NCI-H1417 (cell line): ENCODE measurements at regions not wholly inside any gene's neighbourhood (a gene's known extent, or its start where the extent isn't known, plus 50 kb on each side); places are given as distances from the start of the nearest gene placed in this dataset.

Experiments
- DNase-seq, 3 experiments: peaks; one replicate each; lab custom pipeline; 2025; lab: John Stamatoyannopoulos, UW

DNA sequence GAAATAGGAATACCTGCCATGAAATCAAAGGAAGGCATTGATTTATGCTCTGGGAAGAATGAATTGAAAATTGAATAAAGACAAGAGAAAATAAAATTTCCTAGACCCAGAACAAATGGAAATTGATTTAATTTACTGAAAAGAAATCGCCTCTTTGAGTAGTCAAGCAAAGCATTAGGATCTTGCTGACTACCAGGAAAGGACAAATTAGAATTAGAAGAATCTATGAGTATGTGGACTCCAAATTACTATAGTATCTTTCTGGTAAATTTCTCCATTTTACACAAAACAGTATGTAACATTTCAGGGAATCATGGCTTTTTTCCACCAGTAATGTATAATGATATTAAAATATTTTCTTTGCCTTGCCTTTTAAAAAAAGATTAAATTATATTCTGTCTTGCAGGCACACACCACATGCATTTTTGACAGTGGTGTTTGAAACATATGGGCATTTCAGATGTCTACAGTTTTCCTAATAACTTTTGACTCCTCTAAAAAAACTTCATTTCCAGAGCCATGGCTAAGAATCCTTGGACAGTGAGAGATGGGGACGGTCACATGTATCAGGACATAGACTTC, 768.7 kb upstream of the NRSN1 start:
- DNase-seq = no peak

DNA sequence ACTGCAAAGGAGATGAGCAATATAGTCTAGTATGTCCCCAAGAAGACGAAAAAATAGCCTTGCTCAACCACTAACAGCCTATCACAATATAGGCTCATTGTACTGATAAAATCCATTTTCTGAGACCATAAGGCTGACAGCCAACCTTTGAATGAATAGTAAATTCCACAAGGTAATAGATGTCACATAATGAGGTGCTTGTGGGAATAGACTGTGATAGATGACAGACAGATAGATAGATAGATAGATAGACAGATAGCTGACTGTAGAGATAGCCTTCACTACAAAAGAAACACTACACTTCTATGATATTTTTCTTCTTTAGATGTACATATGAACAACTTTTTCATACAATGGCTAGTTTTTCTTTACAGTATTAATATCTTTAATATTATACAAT, 760.3 kb upstream of the NRSN1 start:
- DNase-seq = no peak

DNA sequence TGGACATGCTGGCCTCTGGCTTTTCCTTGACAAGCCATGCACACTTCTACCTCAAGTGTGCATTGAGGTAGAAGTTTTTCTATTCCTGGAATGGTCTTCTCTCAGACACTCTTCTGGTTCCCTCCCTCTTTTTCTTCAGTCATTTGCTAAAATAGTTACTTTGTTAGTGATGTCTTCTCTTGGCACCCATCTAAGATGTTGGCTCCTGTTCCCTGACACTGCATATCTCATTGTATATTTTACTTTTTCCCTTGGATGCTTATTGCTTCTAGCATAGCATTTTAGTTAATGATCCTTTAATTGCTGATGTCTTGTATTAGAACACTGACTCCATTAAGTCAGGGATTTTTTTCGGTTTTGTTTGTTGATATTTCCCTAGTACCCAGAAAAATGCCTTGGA, 758.7 kb upstream of the NRSN1 start:
- no peak for DNase-seq

DNA sequence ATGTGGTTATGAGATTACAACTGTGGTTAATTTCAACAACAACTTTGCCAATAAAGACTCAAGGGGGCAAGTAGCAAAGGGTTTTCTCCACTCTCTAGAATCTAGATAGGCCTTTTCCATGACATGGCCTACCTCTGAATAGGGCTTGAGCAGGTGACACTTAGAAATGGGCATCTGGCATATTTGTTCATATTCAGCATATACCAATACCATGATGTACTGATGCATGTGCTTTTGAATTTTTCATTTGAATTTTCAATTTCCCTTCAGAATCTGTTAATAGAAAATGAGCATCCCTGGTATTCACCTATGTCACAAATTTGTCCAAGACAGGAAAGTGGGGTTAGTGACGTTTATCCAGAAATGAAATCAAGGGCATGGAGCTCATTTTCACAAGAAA, 757.5 kb upstream of the NRSN1 start:
- DNase-seq = no peak

DNA sequence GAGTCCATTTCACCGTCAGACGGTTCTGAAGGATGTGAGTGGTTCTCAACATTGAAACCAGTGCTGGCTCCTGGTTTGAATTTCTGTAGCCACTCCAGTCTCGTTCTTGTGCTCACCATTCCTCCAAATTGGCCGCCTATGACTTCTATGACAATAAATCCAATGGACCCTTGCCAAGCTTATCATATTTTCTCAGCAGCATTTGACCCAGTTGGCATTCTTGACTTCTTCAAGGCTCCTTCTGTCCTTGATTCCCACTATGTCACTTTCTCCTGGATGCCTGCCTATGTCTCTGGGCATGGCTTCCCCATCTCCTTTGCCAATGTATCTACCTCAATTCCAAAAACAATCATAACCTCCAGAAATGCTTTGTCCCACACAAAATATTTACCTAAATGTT, 756.0 kb upstream of the NRSN1 start:
- no peak for DNase-seq

DNA sequence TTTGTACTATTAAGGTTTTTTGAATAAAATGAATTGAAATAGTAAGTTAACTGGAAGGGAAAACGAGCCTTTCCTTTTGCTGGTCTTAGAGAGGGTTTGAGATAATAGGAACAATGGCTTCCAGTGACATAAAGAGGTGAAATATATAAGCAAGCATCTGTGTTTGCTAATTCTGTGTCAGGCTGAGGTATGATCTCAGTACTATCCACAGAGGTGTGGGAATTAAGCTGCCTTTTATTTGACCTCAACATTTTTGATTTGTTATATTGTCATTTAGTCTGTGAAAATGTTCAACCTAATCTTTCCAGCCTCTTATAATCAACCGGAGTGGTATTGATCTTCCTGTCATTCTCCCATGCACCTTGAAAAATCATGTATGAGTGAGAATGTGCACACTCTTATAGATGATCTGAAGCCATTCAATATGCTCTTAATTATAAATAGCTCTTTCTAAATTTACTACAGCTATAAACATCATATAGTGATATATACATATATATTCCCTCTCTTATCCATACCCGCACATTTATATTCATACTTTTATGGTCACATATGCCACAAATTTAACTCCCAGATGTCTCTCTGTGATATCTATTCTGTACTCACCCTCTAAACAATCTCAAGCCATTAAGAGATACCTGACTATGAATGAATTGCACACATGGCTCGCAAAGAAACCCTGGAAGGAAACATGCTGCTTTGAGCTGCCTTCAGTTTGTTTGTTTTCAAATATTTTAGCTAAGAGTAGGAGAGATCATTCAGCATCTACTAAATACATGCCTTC, 754.7 kb upstream of the NRSN1 start:
- peak in 1 of 3 experiments; percentile 9 for DNase-seq

DNA sequence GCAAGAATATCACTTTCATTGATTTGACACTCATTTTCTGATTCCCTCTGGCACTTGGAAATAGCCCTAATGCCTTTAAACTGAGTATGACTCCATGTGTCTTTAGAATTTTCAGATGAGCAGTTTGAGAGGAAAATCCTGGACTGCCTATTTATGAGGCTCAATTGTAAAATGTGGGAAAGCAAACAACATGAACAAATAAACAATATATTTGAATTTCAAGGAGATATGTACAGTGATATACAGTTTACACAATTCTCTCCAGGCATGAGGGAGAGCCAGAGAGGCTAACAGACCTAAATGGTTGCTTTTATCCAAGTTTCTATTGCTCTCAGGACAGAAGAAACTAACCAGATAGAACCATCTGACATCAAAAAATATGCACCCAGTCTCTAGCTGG, 748.2 kb upstream of the NRSN1 start:
- DNase-seq = peak in 1 of 3 experiments; percentile 48

DNA sequence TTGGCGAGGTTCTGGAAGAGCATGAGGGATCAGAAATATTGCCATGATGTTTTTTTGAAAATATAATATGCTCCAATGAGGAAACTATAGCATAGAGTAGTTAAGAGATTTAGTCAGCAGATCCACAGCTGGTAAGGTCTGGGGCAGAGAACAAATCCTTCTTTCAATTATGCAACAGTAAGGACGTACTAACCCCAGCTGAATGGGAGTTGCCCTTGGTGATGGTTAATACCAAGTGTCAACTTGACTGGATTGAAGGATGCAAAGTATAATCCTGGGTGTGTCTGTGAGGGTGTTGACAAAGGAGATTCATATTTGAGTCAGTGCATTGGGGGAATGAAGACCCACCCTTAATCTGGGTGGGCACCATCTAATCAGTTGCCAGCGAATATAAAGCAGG, 745.5 kb upstream of the NRSN1 start:
- no peak for DNase-seq

DNA sequence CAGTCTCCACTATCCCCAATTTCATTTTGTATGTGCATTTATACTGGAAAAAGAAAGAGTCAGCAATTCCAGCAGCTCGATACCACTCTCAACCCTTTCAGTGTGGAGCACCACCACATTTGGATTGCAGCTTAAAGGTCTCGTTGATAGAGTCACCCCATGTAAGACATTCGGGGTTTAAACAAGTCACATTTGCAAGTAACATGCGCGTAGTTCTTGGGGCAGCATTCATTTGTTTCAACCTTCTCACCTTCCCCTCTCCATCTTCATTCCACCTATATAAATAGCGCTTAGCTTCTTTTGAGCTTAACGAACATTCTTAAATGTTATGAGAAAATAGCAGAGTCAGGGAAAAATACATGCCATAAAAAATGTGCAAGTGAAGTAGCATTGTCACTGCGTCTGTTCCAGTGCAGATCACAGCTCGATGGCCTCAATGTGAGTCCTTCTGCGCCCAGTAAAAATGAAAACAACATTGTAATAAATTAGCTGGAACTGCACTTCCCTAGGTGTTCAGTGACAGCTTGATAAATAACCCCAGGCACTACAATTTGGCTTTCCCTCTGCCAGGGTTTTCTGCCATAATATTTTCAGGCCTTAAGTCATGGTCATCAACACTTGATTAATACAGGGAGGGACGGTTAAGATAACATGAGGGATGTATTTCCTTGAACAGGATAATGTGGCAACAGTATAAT, 737.8 kb upstream of the NRSN1 start:
- peak in 2 of 3 experiments; percentile 48 to 85 for DNase-seq

DNA sequence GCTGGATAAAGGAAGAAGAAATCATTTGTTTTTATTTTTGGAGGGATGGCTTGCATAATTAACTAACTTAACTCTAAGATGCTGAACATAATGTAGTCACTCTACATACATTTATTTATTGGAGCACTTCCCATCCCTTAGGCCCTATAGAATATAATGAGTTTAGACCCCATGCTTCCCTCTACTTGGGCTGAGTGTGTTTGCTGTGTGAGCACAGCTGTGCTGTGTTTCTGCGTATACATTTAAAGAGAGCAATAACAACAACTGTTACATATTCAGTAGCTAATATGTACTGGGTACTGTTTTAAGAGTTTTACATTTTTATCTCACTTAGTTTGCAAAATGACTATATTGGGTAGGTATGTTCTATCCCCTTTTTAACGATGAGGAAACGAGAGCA, 736.6 kb upstream of the NRSN1 start:
- no peak for DNase-seq

DNA sequence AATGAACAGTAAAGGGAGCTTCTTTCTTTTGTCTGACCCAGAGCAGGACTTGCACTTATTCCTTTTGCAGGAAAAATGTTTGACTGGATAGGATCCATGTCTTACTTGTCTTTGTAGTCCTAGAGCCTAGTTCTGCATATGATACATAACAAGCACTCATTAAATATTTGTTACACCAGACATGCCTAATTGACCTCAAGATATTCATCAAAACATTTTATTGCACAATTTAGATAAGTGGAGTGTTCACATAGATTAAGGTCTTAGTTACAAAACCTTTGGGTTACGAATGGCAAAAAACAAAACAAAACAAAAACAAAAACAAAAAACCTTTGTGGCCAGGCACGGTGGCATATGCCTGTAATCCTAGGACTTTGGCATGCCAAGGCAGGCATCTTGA, 735.8 kb upstream of the NRSN1 start:
- DNase-seq = no peak

DNA sequence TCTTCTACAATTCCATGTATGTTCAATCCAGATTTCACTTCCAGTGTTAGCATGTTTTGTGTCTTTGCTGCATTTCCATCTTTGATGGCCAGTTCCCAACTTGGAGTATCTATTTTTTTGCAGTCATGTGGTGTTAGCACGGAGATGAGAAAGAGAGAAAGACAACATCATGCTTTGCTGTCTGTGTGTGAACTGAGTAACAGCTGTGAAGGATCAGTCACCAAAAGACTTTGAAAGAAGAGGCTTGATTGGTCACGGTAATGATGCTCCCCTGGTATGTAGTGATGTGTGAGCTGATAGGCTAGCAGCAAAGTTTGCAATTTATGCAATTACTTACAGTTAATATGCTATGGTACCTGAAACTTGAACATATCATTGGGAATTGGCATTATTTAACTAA, 731.3 kb upstream of the NRSN1 start:
- DNase-seq = peak in 1 of 3 experiments; percentile 2

DNA sequence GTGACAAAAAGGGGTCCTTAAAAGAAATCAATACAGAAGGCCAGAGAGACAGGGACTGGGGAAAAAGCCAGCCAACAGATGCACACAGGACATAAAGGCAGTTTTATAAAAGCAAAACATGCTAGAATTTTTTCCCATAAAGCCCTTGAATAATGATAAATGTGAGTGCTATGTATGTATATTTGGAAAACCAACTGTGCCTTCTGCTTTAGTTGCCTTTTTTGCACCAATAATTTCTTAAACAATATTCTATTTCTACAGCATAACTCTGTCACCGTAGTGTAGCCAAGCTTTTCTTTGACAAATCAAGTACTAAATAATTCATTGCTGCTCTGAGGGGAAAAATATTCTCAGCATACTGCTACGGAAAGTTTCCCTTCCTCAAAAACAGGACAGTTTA, 730.6 kb upstream of the NRSN1 start:
- no peak for DNase-seq

DNA sequence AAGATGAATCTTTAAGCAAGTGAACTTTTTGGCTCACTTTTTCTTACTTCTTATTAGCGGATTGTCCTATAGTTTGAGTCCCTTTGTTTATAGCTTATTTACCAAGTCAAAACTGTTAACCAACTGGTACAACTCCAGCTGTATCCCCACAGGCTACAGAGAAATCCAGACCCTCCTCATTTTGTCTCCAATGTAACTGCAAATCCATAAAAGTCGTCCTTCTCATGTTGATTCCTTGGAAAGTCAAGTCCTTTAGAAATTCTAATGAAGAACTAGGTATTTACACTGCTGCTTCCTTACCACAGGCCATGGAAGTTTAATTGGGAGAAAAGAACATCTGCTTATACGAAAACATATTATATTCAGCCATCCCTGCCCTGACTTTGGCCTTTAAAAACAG, 729.1 kb upstream of the NRSN1 start:
- no peak for DNase-seq

DNA sequence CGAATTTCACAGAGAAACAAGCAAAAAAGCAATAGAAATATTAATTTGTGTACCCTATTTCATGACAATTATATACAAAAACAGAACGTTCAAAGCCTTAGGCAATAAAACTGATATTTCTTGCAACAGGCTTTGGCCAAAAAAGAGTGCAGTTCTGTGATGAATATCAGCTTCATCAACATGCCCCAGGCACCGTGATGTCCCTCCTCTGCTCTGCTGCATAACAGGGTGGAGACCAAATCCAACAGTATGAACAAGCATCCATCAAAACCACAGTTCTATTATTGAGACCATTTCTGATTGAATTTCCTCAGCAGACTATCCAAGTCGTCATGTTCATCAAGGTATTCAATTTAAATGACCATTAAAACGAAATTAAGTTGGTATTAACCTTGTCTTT, 722.6 kb upstream of the NRSN1 start:
- DNase-seq = no peak

DNA sequence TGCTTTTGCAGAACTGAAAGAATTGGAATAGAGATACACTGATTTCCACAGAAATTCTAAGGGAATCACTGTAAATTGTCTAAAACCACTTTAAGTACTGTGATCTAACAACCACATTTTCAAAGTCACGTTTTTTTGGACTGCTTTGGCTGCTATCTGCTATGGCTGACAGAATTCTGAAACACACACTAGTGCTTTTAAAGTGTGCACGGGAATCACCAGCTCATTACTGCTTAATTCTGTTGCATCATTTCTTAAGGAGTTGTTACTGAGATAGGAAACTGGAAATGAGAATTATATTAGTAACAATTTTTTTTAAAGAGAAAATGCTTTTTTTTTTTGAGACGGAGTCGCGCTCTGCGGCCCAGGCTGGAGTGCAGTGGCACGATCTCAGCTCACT, 716.5 kb upstream of the NRSN1 start:
- no peak for DNase-seq

DNA sequence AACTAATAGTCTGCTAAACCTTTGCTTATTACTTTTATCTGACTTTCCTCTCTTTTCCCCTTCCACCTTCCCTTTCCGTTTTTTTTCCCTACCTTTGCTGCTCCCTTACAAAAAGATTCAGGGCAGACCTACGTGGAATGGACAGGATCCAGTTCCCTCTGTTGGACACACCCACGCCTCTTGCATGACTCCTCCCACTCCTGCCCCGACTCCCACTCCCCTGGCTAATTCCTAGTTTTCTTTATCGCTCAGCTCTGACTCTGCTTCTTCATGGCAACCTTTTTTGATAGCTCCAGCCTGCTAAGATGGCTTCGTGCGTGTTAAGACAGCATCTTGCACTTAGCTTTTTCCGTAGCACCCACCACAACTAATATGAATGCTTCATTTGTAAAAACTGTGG, 715.6 kb upstream of the NRSN1 start:
- no peak for DNase-seq

DNA sequence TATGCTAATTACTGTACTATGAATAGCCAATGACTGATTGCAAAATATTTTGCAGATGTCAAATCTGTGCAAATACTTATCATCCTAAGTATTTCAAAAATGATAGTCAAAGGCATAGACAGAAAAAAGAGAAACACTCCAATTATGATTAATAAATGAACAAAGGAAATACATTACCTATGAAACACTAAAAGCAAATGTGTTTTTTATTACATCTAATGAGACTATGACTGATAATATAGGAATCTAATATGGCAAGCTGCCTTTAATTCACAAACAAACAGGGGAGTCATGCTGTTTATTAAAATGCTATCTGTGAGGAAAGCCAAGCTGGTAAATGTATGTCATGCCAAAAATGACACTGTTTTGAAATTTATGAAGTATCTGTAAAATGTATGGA, 713.2 kb upstream of the NRSN1 start:
- no peak for DNase-seq

DNA sequence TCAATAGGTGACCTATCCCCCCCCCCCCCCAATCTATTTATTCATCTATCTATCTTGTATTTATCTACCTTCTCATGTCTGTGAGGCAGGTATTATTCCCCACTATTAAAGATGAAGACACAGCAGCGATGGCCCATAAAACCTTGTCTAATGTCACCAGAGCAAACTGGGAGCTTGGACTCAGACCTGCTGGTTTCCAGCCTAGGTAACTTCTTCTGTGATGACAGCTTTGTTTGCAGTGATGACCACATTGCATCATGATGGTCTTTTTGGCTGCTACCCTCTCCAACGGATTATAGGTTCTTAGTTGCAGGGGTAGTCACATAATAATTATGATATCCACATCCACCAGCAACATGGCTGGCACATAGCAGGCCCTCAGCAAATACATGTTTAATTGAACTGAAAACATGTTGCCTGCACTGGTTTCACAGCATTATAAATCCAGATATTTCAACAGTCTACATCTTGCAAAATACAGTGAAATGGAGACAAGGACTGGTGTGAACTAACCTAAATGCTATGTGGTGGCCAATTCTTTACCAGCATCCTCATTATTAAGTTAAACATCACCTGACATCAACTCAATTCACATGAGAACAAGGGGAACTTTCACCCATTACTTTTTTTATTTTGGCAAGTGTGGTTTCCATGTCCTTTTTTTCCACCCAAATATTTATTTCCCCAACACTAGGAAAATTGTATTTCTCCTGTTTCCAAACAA, 712.5 kb upstream of the NRSN1 start:
- DNase-seq = no peak

DNA sequence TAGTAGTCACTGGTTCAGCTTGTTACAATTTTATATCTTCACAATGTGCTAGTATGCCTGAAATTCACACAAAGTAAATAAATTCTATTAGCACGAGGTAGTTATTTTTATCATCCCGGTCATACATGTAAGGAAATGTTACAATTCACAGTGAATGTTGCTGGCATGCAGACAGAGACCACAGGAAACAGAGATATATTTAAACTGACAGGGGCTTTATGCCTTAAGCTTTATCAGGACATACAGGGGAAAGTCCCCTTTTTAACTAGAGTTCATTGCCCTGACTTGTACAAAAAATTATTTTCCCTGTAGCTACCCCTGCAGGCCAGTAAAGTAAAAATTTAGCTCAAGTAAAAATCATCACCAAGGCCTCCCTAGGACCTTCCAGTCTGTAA, 712.0 kb upstream of the NRSN1 start:
- peak in 1 of 3 experiments; percentile 17 for DNase-seq

DNA sequence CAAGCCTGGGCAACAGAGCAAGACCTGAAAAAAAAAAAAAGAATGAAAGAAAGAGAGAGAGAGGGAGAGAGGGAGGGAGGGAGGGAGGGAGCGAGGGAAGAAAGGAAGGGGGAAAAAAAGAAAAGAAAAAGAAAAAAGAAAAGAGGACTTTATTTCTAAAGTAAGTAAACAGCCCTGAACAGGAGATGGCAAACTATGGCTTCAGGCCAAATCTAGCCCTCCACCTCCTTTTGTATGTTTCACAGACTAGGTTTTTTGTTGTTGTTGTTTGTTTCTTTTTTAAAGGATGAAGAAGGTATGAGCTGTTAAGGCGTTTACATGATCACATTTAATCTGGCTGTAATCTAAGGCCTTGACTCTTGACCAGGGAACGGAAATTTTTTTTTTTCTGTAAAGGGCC, 711.1 kb upstream of the NRSN1 start:
- DNase-seq = no peak

DNA sequence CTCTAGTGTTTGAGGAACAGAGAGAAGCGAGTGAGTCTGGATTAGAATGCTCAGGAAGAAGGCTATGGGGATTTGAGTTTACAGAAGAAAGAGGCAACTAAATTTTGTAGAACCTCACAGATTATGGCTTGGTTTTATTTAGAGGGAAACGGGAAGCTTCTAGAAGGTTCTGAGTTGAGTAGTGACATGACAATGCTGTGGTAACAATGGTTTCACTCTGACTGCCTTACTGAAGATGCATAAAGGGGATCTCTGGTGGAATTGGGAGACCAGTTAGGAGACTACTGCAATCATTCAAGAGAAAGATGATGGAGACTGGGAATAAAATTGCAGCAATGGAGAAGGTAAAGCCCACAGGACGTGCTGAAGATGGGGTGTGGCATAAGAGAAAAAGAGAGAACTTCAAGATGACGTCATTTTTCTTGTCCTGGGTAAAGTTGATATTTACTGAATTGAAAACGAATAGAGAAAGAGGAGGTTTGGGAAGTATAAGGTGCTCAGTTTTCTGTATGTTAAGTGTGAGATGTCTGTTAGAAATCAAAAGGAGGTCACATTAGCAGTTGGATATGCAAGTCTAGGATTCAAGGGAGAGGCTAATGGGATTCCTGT, 710.1 kb upstream of the NRSN1 start:
- DNase-seq = no peak
